Upper lobe of left lung (tissue), 4 donors: ENCODE measurements at regions not wholly inside any gene's neighbourhood (a gene's known extent, or its start where the extent isn't known, plus 50 kb on each side); places are given as distances from the start of the nearest gene placed in this dataset.

ENCODE experiments used
- CTCF ChIP-seq, 6 experiments: fragments of 450-650 bp in 4 of 6; fragments of 200-600 bp in 2 of 6; sonication (generic) in 2 of 6; IDR thresholded peaks; one replicate each; pipeline ENCODE4 v1.5.1; 2016 to 2019; ENCODE audit warnings: antibody characterized with exemption in 6 of 6
- POLR2A ChIP-seq, 4 donors: fragments of 450-650 bp; IDR thresholded peaks; one replicate each; pipeline ENCODE4 v1.5.1; 2016 to 2017; ENCODE audit warnings: antibody characterized with exemption in 4 of 4, mild to moderate bottlenecking in 2 of 4
- POLR2AphosphoS5 ChIP-seq, 2 donors: sonication (generic); formaldehyde crosslinking; IDR thresholded peaks; one replicate each; pipeline ENCODE4 v1.5.1; 2017; ENCODE audit warnings: antibody characterized with exemption in 2 of 2

- TF ChIP-seq CTCF (IDR thresholded peaks at IDR 0.05) (no peak), POLR2A (IDR thresholded peaks at IDR 0.05) (no peak), POLR2AphosphoS5 (IDR thresholded peaks at IDR 0.05) (no peak)
Observed at GRCh38 chr11:28911829-28912228, 803.6 kb downstream of the METTL15 start.
